HG03457 (cell line): ENCODE measurements at regions not wholly inside any gene's neighbourhood (a gene's known extent, or its start where the extent isn't known, plus 50 kb on each side); places are given as distances from the start of the nearest gene placed in this dataset.

ENCODE experiments used
- ATAC-seq: cut with Tn5 transposase; IDR thresholded peaks from one replicate; pipeline ENCODE4 v1.9.1; 2021; ENCODE audit warnings: moderate number of reproducible peaks; ENCODE audit not compliant: unreplicated experiment

DNA sequence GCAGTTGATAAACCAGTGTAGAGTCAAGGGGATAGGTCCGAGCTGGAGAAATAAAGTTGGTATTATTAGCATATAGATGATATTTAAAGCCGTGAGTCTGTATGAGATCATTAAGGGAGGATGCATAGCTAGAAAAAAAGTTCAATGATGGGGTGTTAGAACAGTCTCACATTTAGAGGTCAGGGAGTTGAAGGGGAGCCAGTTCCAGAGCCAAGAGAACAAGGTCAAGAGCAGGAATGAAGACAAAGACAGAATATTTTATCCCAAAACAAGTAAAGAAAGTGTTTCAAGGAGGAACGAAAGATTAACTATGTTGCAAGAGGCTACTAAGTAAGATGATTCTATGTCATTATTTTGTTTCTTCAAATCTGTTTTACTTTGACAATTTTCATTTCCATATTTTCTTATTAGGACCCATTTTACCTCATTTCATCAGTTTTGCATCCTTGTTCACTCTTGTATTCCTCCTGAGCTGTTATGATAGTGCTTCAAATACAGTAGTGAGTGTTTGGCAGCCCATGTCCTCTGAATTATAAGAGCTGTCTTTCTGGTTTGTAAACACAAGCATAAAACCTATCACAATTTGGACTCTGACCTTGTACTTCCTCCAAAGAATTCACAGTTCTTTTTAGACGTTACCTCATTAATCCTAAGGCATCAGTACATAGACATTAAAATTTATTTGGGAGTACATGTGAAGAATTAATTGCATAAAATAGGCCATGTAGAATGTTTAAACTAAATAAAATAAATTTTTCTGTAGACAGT is 695.7 kb upstream of the NECTIN3 start:
- no peak for ATAC-seq

DNA sequence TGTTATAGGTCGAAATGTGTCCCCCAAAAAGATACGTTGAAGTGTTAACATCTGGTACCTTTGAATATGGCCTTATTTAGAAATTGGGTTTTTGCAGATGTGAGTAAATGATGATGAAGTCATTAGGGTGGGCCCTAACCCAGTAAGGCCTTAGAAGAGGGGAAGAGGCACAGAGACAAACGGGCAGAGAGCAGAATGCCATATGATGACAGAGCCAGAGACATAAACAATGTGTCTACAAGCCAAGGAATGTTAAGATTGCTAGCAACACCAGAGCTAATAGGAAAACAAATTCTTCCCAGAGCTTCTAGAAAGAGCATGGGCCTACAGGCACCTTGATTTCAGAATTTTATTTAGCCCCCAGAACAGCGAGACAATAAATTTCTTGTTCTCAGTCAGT is 693.1 kb upstream of the NECTIN3 start:
- no peak for ATAC-seq

- no peak for ATAC-seq
These were observed 689.6 kb upstream of the NECTIN3 start for GRCh38 chr3:110381992-110382391.

DNA sequence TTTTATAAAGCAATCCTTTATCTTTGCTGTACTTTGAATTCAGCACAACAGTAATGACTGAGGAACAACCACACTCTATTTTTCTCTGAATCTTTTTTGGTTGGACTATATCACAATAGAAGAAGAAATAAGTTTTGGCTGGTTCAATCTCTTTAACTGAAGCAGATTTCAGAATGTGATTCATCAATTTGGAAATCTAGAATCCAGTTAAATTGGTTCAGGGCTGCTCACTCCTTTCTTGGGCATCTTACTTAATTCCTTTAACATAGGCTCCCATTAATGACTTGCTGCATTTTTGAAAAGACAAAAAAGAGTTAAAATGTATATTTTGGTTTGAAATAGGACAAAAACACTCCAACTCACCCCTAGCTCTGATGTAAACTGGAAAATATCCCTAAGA is 688.3 kb upstream of the NECTIN3 start:
- no peak for ATAC-seq

GRCh38 chr3:110384601-110385000 is 687.0 kb upstream of the NECTIN3 start:
- no peak for ATAC-seq

DNA sequence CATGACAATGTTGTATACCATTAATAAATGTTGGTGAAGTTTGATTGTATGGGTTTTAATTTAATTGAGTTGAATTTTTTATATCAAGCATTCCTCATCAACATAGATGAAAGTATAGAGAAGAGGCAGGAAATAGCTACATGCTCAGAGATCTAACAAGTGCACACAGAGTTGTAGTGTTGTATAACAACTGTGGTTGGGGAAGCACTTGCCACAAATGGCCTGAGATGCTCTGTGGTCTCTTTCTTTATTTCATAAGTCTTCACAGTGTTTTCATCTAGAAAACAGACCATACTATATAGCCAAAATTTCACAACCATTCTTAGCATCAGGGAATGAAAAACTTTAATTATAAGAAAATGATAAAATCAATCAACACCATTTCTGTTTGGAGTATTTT is 682.6 kb upstream of the NECTIN3 start:
- ATAC-seq, result no peak

GRCh38 chr3:110390372-110390771 is 681.2 kb upstream of the NECTIN3 start:
- no peak for ATAC-seq

GRCh38 chr3:110391042-110391441 is 680.6 kb upstream of the NECTIN3 start:
- no peak for ATAC-seq

- no peak for ATAC-seq
These were observed 679.8 kb upstream of the NECTIN3 start for GRCh38 chr3:110391640-110392395.

DNA sequence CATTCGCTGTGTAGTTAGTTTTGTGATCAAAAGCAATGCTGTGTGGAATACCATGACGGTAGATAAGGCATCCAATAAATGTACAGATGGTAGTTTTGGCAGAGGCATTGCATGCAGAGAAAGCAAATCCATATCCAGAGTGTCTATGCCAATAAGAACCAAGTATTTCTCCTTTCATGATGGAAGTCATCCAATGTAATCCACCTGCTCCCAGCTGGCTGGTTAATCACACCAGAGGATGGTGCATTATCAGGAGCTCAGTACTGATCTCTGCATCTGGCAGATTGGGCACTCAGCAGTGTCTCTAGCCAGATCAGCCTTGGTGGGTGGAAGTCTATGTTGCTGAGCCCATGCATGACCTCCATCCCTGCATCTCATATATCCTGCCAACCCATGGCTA is 677.7 kb upstream of the NECTIN3 start:
- ATAC-seq, result no peak

DNA sequence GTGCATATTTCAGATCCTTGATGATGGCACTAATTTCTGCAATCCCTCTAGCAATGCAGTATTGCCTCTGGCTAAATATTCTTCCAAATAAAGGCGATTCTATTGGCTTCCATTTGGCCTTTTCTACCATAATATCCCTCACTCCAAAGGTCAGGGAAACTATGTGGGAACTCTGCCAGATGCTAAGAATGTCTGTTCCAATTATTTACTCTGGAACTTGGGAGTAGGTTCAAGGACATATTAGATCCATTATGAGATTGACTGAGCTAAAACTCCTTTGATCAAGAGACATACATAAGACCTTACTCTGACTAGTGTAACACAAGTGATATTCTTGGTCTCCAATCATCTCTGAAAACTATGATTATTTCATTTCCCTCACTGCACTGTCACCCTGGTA is 674.5 kb upstream of the NECTIN3 start:
- no peak for ATAC-seq

GRCh38 chr3:110400315-110400714 is 671.3 kb upstream of the NECTIN3 start:
- no peak for ATAC-seq

DNA sequence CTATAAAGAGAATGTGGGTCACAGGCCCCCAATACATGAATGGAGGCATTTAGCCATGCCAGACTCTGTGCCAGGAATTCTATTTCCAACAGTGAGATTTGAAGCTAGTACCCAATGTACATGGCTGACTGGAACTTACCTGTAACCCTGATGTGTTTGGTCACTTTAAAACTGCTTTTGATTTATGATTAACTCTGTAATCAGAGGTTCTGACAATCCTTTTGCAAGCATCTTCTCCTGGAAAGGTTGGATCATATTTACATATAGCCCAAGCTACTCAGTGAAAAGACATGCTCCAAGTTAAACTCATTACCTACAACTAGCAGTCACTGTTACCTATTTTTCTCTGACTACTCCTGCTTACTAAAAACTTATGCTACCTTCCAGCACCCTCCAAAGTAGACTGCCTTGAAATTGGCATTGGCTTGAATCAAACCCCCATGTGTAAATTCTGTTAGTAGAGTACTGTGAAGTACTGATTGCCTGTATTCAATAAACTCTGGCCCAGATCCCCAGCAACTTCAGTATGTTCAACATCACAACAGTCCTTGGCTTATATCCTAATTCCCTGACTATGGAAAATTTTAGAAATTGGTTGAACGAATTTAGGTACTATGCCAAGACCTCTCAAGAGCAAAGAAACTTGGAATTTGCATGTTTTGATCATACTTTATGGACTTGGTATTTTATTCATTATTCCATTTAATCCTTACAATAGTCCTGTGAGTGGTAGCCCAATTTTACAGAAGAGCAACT is 665.6 kb upstream of the NECTIN3 start:
- no peak for ATAC-seq

GRCh38 chr3:110413266-110413665 is 658.4 kb upstream of the NECTIN3 start:
- ATAC-seq, result no peak

DNA sequence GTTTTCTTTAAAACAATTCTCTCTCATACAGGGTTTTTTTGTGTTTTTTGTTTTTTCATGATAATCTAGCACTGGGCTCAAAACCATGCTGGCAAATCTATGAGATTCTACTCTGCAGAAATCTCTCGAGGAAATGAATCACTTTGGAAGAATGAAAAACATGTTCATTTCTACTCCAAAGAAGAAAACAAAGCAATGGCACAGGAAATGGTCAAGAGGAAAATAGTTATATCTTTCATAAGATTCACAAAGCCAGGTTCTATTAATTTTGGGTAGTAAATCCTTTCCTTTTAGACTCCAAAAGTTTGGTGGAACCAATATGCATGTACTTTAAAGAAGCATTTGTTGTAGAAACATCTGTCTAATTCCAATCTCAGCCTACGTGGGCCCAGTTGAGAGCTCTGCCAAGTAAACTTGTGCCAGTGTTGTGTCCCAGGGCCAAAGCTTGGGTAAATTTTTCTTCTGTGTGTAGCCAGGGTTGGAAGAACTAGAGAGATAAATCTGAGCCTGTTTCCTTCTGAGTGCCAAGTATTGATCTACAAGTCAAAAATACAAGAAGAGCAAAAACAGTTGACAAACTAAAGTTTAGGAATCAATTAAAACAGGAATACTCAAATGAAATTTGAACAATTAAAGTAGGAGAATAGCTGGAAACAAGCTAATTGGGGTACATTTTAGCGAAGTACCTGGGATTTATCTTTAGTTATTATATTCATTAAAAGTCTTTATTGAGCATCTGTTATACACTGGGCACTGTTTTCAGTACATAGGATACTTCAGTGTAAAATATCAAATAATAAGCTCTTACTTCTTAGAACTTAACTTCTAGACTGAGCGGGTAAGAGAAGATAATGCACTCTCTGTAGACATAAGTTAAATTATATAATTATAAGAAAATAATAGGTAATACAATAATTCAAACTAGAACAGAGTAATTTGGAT is 657.5 kb upstream of the NECTIN3 start:
- ATAC-seq, result no peak

DNA sequence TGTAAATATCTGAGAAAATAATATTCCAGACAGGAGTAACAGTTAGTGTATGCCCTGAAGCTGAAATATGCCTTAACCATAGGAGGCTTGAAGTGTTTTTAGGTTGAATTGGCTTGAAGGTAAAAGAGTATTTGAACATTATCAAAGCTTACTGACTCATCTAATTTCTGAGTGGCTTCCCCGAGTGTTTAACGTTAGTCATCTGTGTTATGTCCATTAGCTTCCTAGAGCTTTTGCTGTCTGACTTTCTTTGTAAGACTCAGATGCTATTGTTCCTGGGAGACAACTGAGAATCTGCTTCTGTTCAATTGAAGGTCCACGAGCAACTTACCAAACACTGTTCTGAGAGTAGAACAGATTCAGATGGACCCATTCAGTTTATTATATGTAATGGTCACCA is 656.8 kb upstream of the NECTIN3 start:
- no peak for ATAC-seq

DNA sequence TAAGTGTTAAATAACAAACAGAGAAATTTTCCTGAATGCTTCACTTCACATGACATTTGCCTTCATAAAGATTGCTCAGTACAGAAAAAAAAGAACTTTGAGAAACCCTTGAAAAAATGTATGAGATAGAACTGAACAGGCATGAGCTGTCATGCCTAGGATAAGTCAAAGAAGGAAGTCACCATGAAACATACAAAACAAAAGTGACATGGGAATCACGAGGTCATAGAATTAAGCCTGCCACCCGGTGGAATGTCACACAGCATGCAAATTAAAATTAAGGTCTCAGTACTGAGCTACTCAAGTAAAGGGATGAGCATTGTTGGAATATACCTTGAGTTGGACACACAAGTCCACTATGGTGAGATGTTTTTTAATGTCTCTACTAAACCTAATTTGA is 652.5 kb upstream of the NECTIN3 start:
- ATAC-seq, result no peak

- no peak for ATAC-seq
These were observed 652.0 kb upstream of the NECTIN3 start for GRCh38 chr3:110419601-110420000.

DNA sequence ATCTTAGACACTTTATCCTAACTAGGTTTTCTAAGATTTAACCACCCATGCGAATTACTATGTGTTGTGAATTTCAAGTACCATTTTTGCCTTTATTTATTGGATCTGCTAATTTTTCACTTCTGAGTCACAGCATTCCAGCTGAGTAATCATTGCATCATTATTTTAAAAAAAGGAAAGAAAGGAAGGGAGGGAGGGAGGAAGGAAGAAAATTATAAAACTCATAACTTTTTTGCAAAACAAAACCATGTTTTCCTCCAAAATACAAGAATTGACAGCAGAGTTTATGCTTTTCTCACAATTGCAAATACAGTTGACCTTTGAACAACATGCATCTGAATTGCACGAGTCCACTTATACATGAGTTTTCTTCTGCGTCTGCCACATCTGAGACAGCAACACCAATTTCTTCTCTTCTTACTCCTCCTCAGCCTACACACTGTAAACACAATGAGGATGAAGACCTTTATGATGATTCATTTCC is 651.4 kb upstream of the NECTIN3 start:
- ATAC-seq, result no peak

DNA sequence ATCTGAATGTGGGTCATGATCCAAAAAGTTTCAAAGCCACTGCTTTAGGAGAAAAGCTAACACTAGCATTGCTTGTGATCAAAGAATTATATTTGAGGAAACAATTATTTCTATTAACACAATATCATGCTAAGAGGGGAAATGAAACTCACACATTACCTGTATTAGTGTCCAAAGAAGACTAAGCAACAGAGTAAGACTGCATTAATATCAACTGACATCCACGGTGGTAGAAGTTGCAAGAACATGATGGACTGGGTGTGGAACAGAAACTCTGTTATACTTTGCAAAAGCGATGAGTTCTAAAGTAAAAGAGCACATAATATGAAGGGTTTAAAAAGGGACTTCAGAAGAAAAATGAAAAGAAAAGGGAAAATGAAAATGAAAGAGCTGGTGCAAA is 648.3 kb upstream of the NECTIN3 start:
- ATAC-seq, result no peak

GRCh38 chr3:110430146-110430545 is 641.5 kb upstream of the NECTIN3 start:
- ATAC-seq, result no peak
